ENCODE measurements at regions not wholly inside any gene's neighbourhood (a gene's known extent, or its start where the extent isn't known, plus 50 kb on each side); places are given as distances from the start of the nearest gene placed in this dataset.

DNA sequence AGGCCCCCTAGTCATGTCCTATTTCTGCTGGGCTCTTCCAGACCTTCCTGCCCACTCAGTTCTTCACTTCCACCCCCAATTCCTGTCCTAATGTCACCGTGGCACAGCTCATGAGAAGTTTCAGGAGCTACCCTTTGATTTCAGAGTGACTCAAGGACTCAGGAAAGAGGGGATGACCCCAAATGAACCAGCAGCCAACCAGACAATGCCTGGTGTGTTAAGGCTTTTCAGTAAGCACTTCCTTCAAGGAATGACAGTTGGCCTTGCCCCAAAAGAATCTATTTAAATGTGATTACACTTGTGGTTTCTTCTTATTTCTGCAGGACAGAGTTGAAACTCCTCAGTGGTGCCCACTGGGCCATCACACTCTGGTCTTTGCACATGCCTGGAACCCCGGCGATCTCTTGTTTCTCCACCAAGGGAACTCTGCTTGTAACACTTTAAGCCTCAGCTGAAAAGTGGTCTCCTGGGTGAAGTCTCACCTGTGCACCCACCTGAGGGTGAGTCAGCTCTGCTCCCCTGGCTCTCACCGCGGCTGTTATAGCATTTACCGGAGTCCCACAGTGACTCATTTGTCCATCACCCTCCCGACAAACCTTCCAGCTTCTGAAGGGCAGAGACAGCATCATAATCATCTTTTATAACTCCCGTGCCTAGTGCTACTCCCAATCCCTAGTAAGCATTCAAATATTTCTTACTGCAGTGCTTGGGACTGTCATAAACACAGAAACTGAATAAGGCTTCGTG is 123.0 kb upstream of the SVIL start:
- H3K4me3 ChIP-seq (ENCODE audit: low read depth, poor library complexity, severe bottlenecking): no peak overlapping the region
- WGBS, 2 donors: 71 to 73% methylated on average over 8 of the region's 9 CpGs
- intact Hi-C loops (cut with DNase I; ENCODE audit: low total_unique reads): no loop called here
- TF ChIP-seq, protein P1, sequence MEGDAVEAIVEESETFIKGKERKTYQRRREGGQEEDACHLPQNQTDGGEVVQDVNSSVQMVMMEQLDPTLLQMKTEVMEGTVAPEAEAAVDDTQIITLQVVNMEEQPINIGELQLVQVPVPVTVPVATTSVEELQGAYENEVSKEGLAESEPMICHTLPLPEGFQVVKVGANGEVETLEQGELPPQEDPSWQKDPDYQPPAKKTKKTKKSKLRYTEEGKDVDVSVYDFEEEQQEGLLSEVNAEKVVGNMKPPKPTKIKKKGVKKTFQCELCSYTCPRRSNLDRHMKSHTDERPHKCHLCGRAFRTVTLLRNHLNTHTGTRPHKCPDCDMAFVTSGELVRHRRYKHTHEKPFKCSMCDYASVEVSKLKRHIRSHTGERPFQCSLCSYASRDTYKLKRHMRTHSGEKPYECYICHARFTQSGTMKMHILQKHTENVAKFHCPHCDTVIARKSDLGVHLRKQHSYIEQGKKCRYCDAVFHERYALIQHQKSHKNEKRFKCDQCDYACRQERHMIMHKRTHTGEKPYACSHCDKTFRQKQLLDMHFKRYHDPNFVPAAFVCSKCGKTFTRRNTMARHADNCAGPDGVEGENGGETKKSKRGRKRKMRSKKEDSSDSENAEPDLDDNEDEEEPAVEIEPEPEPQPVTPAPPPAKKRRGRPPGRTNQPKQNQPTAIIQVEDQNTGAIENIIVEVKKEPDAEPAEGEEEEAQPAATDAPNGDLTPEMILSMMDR (IDR thresholded peaks at IDR 0.05): no peak
- no peak for DNase-seq (ENCODE audit: low spot score in 2 of 2)

DNA sequence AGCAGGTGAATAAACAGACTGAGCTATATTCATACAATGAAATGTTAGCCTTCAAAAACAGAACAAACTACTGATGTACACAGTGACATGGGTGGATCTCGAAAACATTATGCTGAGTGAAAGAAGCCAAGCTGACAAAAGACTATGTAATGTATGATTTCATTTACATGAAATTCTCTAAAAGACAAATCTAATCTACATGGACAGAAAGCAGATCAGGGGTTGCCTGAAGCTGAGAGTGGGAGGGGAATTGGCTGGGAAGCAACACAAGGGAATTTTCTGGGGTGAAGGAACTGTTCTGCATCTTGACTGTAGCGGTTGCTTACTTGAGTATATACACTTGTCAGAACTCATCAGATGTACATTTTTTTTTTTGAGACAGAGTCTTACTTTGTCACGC is 121.7 kb upstream of the SVIL start:
- TF ChIP-seq, protein P1 (IDR thresholded peaks at IDR 0.05): no peak
- no peak for TF ChIP-seq POLR2A (IDR thresholded peaks at IDR 0.05)
- WGBS, 2 donors: 61 to 66% methylated on average over 3 of the region's 3 CpGs
- no peak for DNase-seq (ENCODE audit: low spot score in 2 of 2)

DNA sequence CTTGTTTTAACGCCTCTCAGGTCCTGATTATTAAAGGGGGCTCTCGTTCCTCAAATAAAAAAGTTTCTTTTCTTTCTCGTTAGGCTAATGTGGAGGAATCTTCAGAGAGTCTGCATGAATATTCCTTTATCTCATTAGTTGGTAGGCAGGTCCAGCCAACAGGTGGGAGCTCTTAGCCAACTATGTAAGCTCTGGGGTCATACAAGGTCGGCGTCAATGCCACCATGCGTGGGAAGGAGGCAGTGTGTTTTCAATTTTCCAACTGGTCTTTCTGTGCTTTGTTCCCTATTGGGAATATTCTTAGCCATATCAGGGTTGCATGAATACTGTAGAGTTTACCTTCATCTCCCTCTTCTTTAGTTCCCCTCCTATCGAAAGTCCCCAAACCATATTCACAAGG is 118.5 kb upstream of the SVIL start:
- DNase-seq (ENCODE audit: low spot score in 2 of 2): no peak
- WGBS, 2 donors: 89 to 90% methylated on average over 7 of the region's 7 CpGs
- no peak for TF ChIP-seq POLR2A (IDR thresholded peaks at IDR 0.05)
- TF ChIP-seq, protein P1 (IDR thresholded peaks at IDR 0.05): no peak
- intact Hi-C loops (cut with DNase I; ENCODE audit: low total_unique reads): no loop called here
- no peak overlapping the region for H3K4me3 ChIP-seq (ENCODE audit: low read depth, poor library complexity, severe bottlenecking)

More for the DNA sequence above, 121.7 kb upstream of the SVIL start:
- intact Hi-C loops (cut with DNase I; ENCODE audit: low total_unique reads): no loop called here
- no peak overlapping the region for H3K4me3 ChIP-seq (ENCODE audit: low read depth, poor library complexity, severe bottlenecking)

DNA sequence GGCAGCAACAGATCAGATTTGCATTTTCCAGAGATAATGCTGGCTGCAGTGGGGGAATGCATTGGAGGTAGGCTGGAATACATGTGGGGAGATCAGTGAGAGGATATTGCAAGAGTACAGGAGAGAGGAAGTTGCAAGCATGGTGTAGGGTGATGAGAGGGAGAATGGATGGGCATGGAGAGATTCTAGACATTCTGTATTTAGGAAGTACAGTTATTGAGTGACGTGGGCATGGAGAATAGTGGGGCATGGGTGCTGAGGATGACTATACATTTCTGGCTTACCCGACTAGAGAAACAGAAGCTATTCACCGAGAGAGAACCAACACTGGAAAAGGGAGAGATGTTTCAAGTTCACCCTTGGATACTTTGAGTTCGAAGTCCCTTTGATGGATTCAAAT is 116.9 kb upstream of the SVIL start:
- H3K4me3 ChIP-seq (ENCODE audit: low read depth, poor library complexity, severe bottlenecking): no peak overlapping the region
- TF ChIP-seq POLR2A (IDR thresholded peaks at IDR 0.05): no peak
- no peak for DNase-seq (ENCODE audit: low spot score in 2 of 2)
- WGBS, 2 donors: 87 to 93% methylated on average over 4 of the region's 4 CpGs
- intact Hi-C loops (cut with DNase I; ENCODE audit: low total_unique reads): no loop called here

DNA sequence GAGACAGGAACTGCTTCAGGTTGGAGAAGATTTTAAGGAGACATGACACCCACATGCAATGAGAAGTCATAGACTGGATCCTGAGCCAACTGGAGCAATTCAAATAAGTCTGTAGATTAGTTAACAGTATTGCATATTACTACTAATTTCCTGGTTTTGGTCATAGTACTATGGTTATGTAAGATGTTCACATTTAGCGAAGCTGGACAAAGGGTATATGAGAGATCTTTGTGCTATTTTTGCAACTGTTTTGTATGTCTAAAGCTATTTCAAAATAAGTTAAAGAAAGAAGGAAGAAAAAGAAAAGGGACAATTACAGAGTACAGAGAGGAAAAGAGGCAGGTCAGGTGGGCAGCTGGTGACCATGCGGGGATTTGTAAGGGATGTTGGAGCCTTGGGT is 116.5 kb upstream of the SVIL start:
- 93 to 95% methylated on average over 2 of the region's 2 CpGs for WGBS, 2 donors
- no peak overlapping the region for H3K4me3 ChIP-seq (ENCODE audit: low read depth, poor library complexity, severe bottlenecking)
- TF ChIP-seq, protein P1 (IDR thresholded peaks at IDR 0.05): no peak
- TF ChIP-seq POLR2A (IDR thresholded peaks at IDR 0.05): no peak
- no peak for DNase-seq (ENCODE audit: low spot score in 2 of 2)
- intact Hi-C loops (cut with DNase I; ENCODE audit: low total_unique reads): no loop called here

DNA sequence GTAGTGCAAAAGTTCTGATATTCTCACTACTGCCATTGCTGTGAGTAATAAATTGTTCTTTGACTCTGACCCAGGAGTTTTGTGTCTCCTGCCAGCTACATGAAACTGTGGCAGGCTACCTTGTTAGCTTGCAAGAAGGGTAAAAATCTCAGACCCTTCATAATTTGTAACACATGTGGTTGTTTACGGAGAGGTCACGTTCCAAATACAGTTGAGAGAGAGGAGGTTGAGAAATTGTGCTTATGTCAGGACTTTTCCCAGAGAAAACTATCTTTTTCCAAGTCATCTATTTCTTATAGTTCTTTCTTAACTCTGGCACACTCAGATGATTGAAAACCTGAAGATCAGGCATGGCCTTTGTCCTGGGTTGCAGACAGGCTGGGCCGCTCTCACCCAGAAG is 114.4 kb upstream of the SVIL start:
- 70 to 75% methylated on average over 3 of the region's 3 CpGs for WGBS, 2 donors
- TF ChIP-seq POLR2A (IDR thresholded peaks at IDR 0.05): no peak
- TF ChIP-seq, protein P1 (IDR thresholded peaks at IDR 0.05): no peak
- intact Hi-C loops (cut with DNase I; ENCODE audit: low total_unique reads): no loop called here
- no peak overlapping the region for H3K4me3 ChIP-seq (ENCODE audit: low read depth, poor library complexity, severe bottlenecking)
- no peak for DNase-seq (ENCODE audit: low spot score in 2 of 2)

All from lower leg skin (tissue), 4 donors.